HL-60 (cell line): ENCODE measurements at regions not wholly inside any gene's neighbourhood (a gene's known extent, or its start where the extent isn't known, plus 50 kb on each side); places are given as distances from the start of the nearest gene placed in this dataset.

Experiments used
- CTCF ChIP-seq: IDR thresholded peaks from one replicate; pipeline ENCODE4 v1.5.1; 2011; ENCODE audit warnings: low read length, control low read depth, inconsistent platforms; ENCODE audit not compliant: insufficient read depth
- GABPA ChIP-seq: IDR thresholded peaks from 2 replicates; pipeline ENCODE4 v1.6.1; 2012; ENCODE audit warnings: low read depth
- POLR2AphosphoS5 ChIP-seq: IDR thresholded peaks from 2 replicates; pipeline ENCODE4 v1.6.1; 2012; ENCODE audit warnings: low read depth
- REST ChIP-seq: IDR thresholded peaks from 2 replicates; pipeline ENCODE4 v1.6.1; 2012; ENCODE audit warnings: low read depth; ENCODE audit not compliant: insufficient replicate concordance
- SPI1 ChIP-seq: IDR thresholded peaks from 2 replicates; pipeline ENCODE4 v1.6.1; 2012; ENCODE audit warnings: low read depth, mild to moderate bottlenecking, borderline replicate concordance

- TF ChIP-seq CTCF (no peak), POLR2AphosphoS5 (no peak), SPI1 (no peak), GABPA (no peak), REST (peak; percentile 96)
These were observed 68.2 kb upstream of the E2F7 start for GRCh38 chr12:77133566-77133965.
